PC-9 (cell line): ENCODE measurements at regions not wholly inside any gene's neighbourhood (a gene's known extent, or its start where the extent isn't known, plus 50 kb on each side); places are given as distances from the start of the nearest gene placed in this dataset.

Source experiments
- EZH2 ChIP-seq: fragments of 200-600 bp; sonication (generic); IDR thresholded peaks from 2 replicates; pipeline ENCODE4 v1.8.0; 2017; ENCODE audit warnings: antibody characterized with exemption, low read depth
- TF ChIP-seq, protein P1 (sequence below): fragments of 200-600 bp; sonication (generic); conservative IDR thresholded peaks from 2 replicates; pipeline ENCODE4 v1.6.1; 2017; ENCODE audit warnings: mixed run types, antibody characterized with exemption, mild to moderate bottlenecking, moderate library complexity

DNA sequence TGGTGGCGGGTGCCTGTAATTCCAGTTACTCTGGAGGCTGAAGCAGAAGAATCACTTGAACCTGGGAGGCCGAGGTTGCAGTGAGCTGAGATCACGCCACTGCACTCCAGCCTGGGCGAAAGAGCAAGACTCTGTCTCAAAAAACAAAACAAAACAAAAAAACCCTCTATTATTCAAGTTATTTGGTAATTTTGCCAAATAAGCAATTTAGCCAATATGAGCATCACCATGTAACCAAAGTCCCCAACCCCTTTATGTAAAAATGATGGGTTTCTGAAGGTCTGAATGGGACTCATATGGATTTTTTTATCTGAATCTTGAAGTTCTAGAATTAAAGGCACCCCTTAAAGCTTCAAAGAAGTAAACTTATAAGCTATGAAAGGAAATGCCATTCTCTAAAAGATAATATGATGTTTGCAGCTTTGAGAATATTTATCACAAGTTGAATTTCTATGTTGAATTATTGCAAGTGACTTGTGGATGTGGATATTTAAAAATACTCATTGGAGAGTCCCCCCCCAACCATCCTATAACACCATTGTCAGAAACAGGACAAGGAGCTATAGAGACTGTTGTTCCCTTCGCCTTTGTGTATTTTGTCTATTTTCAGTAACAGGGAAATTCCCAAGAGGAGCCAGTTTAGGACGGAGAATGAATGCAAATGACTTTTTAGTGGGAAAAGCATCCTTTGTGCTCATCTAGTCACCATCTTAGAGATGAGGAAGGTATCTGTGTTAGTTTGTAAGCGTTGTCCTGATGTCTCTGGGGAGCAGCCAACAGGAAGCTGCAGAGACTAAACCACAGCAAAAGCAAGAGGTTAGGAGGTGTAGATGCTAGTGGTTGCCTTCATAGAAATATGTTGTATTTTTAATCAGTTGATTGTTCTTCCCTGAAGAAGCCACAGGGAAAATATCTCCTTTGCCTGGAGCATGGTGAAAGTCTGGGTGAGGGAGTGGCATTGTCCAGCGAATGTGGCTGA lies 68.3 kb downstream of the TET3 start:
- TF ChIP-seq, protein P1, sequence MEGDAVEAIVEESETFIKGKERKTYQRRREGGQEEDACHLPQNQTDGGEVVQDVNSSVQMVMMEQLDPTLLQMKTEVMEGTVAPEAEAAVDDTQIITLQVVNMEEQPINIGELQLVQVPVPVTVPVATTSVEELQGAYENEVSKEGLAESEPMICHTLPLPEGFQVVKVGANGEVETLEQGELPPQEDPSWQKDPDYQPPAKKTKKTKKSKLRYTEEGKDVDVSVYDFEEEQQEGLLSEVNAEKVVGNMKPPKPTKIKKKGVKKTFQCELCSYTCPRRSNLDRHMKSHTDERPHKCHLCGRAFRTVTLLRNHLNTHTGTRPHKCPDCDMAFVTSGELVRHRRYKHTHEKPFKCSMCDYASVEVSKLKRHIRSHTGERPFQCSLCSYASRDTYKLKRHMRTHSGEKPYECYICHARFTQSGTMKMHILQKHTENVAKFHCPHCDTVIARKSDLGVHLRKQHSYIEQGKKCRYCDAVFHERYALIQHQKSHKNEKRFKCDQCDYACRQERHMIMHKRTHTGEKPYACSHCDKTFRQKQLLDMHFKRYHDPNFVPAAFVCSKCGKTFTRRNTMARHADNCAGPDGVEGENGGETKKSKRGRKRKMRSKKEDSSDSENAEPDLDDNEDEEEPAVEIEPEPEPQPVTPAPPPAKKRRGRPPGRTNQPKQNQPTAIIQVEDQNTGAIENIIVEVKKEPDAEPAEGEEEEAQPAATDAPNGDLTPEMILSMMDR = no peak
- no peak for TF ChIP-seq EZH2
